ENCODE measurements at regions not wholly inside any gene's neighbourhood (a gene's known extent, or its start where the extent isn't known, plus 50 kb on each side); places are given as distances from the start of the nearest gene placed in this dataset.

GRCh38 chr12:125890366-125890905 is 825.2 kb downstream of the AACS start:
- peaks cover 58% of the 10 kb centered on the region for H3K36me3 Mint-ChIP-seq
- peaks cover 70% of the 10 kb centered on the region for H3K9me3 Mint-ChIP-seq
- no peaks in the 10 kb centered on the region for H3K4me1 Mint-ChIP-seq
- TF ChIP-seq FOXK1 (CRISPR knock-in tag; IDR thresholded peaks at IDR 0.05) (no peak), RORB (CRISPR knock-in tag; IDR thresholded peaks at IDR 0.05) (no peak), NFATC4 (CRISPR knock-in tag; IDR thresholded peaks at IDR 0.05) (no peak), CTCF (IDR thresholded peaks at IDR 0.05) (no peak), E2F5 (CRISPR knock-in tag; IDR thresholded peaks at IDR 0.05) (no peak), ZNF121 (CRISPR knock-in tag; IDR thresholded peaks at IDR 0.05) (no peak), MYBL2 (CRISPR knock-in tag; IDR thresholded peaks at IDR 0.05) (no peak), SMAD4 (CRISPR knock-in tag; IDR thresholded peaks at IDR 0.05) (no peak), GRHL2 (CRISPR knock-in tag; IDR thresholded peaks at IDR 0.05; ENCODE audit: insufficient replicate concordance, severe bottlenecking) (no peak), NR3C1 (CRISPR knock-in tag; conservative IDR thresholded peaks at IDR 0.05; ENCODE audit: low read depth) (no peak), ESRRA (CRISPR knock-in tag; IDR thresholded peaks at IDR 0.05; ENCODE audit: borderline replicate concordance) (no peak), GABPB1 (CRISPR knock-in tag; IDR thresholded peaks at IDR 0.05) (no peak), ZNF138 (CRISPR knock-in tag; conservative IDR thresholded peaks at IDR 0.05) (no peak), JUN (CRISPR knock-in tag; IDR thresholded peaks at IDR 0.05) (no peak)
- peaks cover 14% of the 10 kb centered on the region for H3K27me3 Mint-ChIP-seq (ENCODE audit: low read depth)
- no peak for DNase-seq (ENCODE audit: low spot score)
- no peak overlapping the region for H3K27ac Mint-ChIP-seq
- ChIA-PET POLR2A (no interaction called here), CTCF (no interaction called here)
- ATAC-seq, result no peak
- H3K4me3 Mint-ChIP-seq, result no peak overlapping the region

- H3K27ac Mint-ChIP-seq, result no peak overlapping the region
- no peak overlapping the region for H3K4me3 Mint-ChIP-seq
- H3K36me3 Mint-ChIP-seq, result peaks cover 62% of the 10 kb centered on the region
- peaks cover 15% of the 10 kb centered on the region for H3K27me3 Mint-ChIP-seq (ENCODE audit: low read depth)
- peaks cover 72% of the 10 kb centered on the region for H3K9me3 Mint-ChIP-seq
- no peak for DNase-seq (ENCODE audit: low spot score)
- ChIA-PET CTCF (no interaction called here), POLR2A (no interaction called here)
- ATAC-seq, result no peak
- H3K4me1 Mint-ChIP-seq, result no peaks in the 10 kb centered on the region
- no peak for TF ChIP-seq ZNF281 (CRISPR knock-in tag; IDR thresholded peaks at IDR 0.05)
- TF ChIP-seq FOXP1 (CRISPR knock-in tag; IDR thresholded peaks at IDR 0.05; ENCODE audit: borderline replicate concordance), result no peak
- no peak for TF ChIP-seq CDX4 (CRISPR knock-in tag; IDR thresholded peaks at IDR 0.05; ENCODE audit: borderline replicate concordance)
- no peak for TF ChIP-seq TEAD4 (CRISPR knock-in tag; IDR thresholded peaks at IDR 0.05)
- no peak for TF ChIP-seq NFATC4 (CRISPR knock-in tag; IDR thresholded peaks at IDR 0.05)
- no peak for TF ChIP-seq ETV6 (CRISPR knock-in tag; IDR thresholded peaks at IDR 0.05)
- TF ChIP-seq ZNF138 (CRISPR knock-in tag; conservative IDR thresholded peaks at IDR 0.05), result no peak
- TF ChIP-seq ZNF263 (CRISPR knock-in tag; IDR thresholded peaks at IDR 0.05; ENCODE audit: low read depth), result no peak
- no peak for TF ChIP-seq STAT6 (CRISPR knock-in tag; conservative IDR thresholded peaks at IDR 0.05; ENCODE audit: low read depth)
- TF ChIP-seq NR1H2 (CRISPR knock-in tag; IDR thresholded peaks at IDR 0.05), result no peak
- TF ChIP-seq HMGA2 (CRISPR knock-in tag; IDR thresholded peaks at IDR 0.05), result no peak
- no peak for TF ChIP-seq E2F1 (CRISPR knock-in tag; IDR thresholded peaks at IDR 0.05)
Observed at GRCh38 chr12:125890971-125891370, 825.7 kb downstream of the AACS start.
